Amniotic epithelial cell (primary cell): ENCODE measurements at regions not wholly inside any gene's neighbourhood (a gene's known extent, or its start where the extent isn't known, plus 50 kb on each side); places are given as distances from the start of the nearest gene placed in this dataset.
A peak's percentile ranks its signal among the peaks of the same experiment; 100 is the strongest.
"Not testable (repeated sequence)": the region's sequence is repeated elsewhere in the genome, so short reads cannot be mapped to it uniquely, and the experiment has no call there.

Experiments used
- DNase-seq: peaks from one replicate; pipeline ENCODE4 v3.0.0-alpha.2; 2010; ENCODE audit warnings: low read depth

DNA sequence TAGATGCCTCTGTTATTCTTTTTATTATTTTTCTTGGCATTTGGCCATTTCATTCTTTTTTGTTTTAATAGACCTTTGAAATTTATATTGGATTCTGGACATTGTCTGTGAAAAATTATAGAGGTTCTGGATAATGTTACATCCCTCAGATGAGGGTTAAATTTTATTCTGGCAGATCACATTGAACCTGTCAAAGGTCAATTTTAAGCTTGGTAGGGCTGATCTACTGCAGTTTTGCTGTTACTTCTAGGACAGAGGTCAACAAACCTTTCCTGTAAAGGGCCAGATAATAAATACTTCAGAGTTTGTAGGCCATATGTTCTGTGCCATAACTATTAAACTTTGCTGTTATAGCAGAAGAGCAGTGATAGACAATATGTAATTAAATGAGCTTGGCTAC is 318.9 kb upstream of the DPPA4 start:
- no peak for DNase-seq

DNA sequence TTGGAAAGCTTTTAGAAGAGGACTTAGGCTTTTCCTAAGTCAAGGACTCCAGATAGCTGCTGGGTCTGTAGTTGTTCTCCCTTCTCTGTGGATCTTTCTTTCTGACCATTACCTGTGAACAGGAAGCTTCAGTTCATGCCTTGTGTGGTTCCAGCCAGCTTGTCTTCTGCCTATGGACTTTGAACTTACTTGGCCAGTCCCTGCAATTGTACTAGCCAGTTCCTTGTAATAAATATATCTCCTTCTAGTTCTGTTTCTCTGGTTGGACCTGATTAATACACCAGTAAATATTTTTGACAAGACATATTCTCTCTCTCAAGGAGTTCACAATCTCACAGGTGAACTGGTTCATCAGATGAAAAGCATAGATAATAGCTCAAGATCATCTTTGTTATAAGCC is 341.3 kb upstream of the DPPA4 start:
- DNase-seq = no peak

DNA sequence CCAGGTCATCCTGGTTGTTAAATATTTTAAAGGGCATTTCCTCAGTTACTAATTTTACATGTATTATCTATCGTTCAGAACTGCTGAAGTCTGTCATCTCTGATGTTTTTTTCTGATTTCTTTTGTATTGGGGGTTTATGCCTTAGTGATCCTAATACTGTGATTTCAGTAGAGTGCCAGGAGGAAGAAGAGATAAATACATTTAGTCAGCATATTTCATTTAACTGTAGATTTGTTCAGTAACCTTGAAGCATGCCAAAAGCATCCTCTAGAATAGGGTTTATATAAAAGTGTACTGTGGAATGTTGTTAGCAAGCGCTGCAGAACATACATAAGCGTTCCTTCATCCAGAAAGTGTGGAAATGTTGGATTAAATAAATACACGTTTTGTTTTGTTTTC is 342.3 kb upstream of the DPPA4 start:
- no peak for DNase-seq

DNA sequence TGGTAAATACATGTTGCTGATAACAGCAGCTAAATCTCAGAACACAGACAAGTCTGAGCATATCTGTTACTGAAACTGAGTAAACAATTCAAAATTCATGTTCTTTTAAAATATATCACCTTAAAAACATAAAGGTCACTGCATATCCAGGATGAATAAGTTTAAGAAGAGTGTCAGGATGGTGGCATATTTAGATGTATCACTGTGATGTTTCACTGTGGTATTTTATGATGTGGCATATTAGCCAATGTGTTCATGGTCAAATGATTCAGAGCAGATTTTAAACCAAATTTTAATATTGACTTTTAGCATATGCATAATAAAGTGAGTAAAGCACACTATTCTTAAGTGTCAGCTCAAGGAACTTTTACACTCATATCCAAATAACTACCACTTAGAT is 346.4 kb upstream of the DPPA4 start:
- no peak for DNase-seq

DNA sequence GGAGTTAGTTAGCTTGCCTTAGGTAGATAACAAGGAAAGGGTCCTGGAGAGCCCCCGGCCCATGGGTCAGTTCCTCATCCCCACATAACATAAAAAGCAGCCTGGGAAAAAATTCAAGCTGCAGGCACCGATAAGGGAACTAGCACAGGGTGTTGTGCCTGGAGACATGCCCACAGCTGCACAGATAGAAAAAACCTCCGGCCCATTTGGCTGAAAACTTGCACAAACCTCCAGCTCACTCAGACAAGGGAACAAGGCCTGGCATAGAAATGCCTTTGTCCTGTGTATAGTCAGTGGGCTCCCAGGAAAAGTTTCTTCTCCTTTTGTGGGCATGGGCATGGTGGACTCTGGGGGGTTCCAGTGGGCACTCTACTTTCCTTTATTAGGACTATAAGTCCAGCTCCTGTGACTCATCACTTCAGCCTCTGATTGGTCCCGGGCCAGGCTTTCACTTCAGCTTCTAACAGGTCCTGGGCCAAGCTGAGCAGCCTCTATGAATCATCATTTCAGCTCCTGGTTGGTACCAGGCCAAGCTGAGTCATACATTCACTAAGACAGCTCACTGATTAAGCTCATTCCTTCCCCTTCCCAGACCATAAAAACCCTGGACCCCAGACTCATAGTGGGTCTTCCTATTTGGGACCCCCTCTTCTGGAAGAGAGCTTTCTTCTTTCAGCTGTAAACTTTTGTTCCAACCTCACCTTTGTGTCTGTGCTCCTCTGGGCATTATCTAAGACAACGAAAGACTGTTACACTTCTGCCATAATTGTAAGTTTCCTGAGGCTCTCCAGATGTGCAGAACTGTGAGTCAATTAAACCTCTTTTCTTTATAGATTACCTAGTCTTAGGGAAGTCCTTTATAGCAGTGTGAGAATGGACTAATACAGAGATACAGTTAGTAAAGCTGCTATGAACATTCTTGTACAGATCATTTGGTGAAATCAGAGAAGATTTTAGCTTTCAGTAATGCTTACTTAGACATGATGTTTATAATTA is 348.0 kb upstream of the DPPA4 start:
- peak; percentile 99 for DNase-seq

DNA sequence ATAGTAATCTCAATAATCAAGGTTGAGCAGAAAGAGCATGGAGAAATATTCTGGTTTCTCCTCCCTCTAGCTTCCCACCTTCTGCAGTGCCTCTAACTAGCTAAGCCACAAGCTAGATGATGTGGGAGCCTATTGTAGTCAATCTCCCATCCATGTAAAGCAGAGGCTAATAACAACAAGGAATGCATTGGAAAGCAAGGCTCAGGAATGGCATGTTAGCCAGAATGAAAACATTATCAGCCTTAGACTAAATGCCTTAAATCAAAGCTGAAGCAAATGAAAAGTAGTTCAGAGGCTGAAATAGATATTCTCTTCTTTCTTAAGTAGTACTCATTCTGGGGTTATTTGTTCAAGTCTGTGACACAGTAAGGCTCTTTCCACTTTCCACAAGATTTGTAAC is 350.3 kb upstream of the DPPA4 start:
- no peak for DNase-seq

DNA sequence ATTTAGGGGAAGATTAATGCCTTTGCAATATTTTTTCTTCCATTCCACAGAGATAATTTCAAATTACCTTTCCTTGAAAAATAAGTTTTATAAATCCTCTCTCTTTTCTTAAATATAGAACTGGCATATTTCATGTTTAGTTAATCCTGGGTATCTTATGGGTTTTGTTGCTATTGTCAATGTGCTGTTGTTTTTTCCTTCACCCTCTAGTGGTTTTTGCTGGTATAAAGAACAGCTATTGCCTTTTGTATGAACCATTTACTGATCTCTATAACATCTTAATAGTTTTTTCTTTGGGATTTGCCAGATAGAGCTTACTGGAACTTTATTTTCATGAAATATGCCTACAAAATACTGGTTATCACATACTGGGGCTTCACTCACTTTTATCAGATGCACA is 359.6 kb upstream of the DPPA4 start:
- no peak for DNase-seq

DNA sequence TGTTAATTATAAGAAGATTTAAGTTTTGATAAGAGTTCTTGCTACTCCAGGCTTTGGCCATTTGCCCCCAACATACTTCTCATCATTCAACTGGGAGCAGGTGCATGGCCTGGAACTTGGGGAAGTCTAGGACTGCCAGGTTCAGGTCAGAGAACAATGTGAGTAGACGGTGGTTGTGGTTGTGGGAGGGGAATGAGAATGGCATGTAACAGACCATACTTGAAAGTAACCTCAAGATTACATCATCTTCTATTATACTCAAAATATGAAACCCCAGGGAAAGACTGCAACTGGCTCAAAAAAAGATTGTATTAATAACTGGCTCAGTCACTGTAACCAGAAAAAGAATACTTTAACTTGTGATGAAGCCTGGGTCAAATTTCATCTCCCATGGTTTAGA is 364.9 kb upstream of the DPPA4 start:
- peak; percentile 83 for DNase-seq

DNA sequence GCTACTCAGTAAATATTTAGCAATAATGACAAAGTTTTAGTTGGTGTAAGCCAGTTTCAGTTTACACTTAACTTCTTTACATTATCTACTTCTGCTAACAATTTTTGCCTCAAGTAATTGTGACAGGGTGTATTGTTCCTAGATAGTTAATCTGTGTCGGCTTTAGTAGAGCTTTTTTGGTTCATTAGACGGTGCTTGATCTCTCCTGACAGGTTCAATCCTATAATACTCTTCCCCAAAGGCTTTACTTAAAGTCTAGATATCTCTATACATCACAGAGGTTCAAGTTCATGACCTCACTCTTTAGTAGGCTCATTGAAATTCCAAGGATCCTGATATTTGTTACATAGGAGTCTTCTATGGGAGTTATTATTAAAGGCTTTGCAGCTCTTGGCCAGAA is 365.6 kb upstream of the DPPA4 start:
- DNase-seq = no peak

DNA sequence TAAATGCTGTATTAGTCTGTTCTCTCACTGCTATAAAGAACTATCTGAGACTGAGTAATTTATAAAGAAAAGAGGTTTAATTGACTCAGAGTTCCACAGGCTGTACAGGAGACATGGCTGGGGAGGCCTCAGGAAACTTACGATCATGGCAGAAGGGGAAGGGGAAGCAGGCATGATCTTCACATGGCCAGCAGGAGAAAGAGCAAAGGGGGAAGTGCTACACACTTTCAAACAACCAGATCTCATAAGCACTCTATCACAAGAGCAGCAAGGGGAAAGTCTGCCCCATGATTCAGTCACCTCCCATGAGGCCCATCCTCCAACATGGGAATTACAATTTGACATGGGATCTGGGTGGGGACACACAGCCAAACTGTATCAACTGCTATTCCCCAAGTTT is 367.8 kb upstream of the DPPA4 start:
- not testable (repeated sequence) for DNase-seq

DNA sequence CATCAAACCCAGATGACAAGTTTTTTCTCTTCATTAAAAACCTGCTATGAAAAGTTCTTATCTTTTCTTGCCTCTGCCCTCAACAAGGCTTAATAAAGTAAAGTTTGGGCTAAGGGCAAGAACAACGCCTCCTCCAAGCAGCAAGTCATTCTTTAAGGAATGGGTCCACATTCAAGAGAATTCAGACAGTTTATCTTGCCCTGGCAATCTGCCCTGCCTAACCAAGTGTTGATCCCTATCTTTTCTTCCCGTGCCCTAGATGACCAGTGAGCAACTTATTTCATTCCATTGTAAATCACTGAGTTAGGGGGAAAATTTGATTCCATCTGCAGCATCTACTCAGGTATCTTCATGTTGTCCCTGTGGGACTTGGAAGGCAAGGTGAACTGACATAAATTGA is 370.3 kb upstream of the DPPA4 start:
- DNase-seq = no peak

DNA sequence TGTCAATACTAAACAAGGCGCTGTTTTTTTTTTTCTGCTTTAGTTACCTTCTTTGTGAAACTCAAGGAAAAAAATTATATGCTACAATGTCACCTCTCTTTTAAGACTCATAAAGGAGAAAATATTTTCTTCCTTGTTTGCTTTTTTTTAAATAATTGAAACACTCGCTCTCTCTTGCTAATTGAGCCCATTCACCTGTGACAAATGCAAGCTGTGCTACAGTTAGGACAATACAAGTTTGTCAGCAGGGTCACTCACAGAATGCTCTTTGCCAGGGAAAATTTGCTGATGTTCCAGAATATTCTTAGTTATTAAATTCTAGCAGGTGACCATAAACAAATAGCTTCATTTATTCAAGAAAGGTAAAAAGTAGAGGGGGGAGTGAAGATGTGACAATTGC is 375.9 kb upstream of the DPPA4 start:
- no peak for DNase-seq

DNA sequence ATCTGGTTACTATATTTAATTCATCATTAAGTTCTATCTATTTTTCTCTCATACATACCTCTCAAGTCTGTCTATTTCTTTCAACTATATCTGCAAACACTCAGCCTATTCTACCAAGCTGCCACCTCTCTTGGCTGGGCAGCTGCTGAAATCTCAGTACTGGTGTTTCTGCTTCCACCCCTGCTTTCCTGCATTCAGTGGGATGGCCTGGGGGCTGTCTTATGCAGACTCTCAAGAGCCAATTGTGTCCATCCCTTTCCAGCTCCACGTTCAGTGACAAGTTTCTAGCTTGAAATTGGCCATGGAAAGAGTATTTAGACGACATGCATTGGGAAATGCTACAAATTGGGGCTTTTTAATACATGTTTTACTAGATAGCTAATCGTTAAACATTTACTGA is 378.4 kb upstream of the DPPA4 start:
- no peak for DNase-seq

DNA sequence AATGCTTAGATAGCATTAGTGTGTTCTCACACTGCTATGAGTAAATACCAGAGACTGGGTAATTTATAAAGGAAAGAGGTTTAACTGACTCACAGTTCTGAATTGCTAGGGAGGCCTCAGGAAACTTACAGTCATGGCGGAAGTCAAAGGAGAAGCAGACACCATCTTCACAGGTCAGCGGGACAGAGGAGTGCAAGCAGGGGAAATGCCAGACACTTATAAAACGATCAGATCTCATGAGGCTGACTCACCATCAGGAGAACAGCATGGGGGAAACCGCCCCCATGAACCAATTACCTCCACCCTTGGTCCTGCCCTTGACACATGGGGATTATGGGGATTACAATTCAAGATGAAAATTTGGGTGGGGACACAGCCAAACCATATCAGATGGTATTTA is 381.5 kb upstream of the DPPA4 start:
- DNase-seq = no peak

DNA sequence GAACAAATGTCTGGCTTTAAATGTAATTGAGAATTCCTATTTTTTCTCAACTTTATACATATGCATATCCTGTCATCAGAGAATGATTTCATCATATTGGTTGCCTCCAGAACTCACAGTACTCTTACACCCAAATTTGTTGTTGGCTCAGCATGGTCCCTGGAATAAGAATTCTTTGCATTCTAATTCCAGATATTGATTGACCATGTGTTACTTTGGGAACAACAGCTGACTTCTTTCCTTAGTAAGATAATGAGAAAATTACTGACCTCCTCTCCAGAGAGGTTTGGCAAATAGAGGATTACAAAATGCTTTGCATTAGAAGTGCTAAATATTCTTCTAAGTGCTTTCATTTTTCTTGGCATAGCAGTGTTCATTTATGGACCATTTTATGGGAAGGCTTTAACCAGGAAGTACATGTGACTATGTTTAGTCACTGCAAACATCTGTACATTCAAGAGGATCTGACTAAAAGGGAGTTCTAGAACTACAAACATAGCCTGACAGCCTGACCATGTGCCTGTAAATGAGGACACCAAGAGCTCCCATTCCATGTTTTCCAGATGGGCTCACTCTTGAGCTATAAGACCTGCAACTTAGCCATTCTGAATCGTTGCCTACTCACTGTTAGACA is 391.6 kb upstream of the DPPA4 start:
- DNase-seq = no peak

DNA sequence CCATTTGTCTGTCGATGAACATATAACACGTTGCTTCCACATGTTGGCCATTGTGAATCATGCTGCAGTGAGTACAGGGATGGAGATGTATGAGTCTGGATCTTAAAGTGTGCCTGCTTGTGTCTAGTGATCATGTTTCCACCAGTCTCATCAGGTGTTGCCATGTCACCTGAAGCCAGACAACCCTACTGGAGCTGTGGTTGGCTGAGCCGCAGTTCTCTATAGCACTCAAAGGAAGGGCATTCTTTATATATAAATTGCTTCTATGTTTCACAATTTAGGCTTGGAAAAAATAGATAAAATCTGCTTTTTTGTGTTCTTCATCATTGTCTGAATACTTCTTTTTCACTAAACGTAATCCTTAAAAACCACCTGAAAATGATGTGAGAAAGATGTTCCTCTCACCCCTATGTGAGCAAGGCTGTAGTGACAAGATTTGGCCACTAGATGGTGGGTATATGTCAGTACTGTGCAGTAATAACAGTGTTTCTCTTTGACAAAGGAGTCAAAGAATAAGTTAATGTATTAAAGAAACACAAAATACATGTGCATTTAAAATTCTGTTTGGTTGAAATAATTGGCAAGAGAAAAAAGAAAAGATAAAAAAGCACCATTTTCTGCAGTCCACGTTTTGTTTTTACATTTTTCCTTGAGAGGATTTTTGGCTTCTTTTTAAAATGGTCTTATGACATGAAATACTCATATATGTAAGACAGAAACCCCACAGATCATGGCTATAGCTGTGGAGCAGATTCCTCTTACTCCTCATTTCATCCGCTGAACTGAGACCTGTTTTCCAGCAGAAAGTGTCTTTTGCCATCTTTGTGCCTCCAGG is 394.5 kb upstream of the DPPA4 start:
- DNase-seq = peak; percentile 58

DNA sequence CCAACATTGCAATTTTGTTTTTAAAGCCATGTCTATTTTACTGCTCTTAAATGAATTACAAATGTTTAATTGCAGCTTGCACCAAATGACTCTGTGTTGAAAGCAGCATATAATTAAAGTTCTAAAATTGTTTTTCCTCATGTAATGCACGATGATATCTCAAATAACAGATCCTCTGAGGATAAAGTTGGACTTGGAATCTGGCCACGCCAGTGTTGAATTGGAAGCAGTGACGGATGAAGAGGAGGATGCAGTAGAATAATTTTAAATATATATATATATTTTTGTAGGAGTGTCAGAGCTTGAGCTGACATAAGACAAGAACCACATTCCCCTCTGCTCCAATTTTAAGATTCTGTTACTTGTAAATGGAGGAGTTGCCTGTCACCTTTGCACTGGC is 406.6 kb upstream of the DPPA4 start:
- no peak for DNase-seq

DNA sequence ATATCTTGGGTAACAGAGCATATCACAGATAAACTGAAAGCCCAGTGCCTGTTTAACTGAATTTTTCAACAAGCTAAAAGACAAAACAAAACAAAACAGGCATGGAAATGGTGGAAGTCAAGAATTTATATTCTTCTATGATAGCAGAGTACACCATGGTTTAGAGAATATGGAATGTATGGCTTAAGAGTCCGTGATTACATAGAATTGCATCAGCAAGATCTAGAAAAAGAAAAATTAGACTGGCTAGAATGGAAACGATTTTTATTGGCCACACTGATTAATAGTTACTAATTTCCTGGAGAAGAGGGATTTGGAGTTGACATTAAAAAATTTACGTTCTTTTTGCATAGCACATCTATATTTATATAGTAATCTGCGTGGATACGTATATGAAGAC is 435.2 kb upstream of the DPPA4 start:
- DNase-seq = no peak

DNA sequence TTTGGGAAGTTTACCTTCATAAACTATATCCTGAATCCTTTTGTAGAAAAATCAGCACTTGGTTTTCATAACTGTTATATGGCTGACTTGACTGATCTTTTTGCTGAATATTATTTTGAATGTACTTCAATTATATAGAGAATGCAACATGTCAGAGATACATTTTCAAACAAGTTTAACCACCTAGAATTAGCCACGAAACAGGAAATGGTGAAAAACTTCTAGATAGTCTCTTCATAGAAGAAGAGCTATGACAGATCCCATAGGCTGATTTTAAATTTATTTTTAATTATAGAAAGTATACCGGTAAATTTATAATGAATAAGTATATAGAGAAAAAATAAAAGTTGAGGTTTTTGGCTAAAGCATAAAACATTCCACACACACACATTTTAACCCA is 436.8 kb upstream of the DPPA4 start:
- no peak for DNase-seq

DNA sequence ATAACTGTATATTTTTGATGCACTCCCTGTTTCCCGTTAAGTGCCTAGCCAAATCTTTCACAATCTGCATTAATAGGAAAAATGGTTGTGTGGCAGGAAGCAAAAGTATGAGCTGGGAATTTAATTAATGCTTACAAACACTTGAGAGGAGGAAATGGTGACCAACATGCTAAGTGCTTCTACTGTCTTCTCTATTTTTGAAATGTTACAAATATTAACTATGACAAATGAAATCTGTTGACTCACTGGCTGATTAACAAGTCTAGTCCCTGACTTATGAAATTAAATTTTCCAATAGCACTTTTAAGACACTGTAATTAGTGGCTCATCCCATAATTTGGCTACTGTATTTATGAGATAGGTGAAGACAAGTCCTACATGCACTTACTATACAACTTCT is 446.9 kb upstream of the DPPA4 start:
- DNase-seq = no peak

DNA sequence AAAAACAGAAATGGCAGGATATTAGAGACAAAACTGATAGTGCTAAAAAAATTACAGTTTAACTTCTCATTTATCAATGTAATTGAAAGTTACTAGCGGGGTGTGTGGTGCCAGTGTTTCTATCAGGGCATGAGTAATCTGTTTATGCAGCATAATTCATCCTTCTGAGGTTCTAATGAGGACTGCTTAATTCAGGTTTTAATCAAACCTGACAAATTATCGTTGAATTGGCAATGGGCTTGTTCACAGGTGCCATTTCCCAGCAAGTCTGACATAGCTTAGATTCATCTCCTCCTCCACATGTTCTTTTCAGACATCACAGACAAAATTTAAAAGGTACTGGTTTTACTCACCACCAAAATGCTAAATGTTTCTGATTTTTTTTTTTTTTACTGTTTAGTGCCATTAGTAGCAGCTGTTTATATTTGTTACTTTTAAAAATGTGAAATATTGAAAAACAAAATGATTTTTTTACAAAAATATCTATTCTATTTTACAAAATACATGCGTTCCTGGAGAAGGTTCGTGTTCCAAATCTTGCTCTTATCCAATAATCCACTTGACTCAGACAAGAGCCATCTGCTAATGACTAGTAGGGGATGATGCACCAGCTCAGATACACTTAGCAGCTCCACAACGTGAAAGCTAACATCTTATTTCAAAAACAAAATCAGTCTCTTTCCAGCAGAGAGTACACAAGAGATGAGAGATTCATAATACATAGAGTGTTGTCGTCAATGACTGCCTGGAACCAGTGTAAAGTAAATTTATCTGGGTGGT is 447.7 kb upstream of the DPPA4 start:
- DNase-seq = peak; percentile 3

DNA sequence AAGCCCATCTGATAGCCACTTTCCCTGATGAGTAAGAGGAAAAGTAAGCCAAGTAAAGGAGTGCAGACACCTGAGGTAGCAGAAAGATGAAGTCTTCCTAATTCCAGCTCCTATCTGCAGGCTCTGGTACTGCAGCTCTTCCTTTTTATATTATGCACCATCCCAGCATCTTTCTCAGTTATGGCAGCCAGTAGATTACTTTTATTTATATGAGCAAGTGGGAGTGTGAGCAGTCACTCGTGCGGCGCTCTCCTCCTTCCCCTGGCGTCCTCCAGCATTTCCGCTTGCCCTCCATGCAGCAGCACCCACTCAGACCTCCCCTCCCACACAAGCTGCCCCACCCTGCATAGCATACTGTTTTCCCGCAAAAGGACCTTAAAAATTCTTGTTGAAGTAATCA is 465.9 kb upstream of the DPPA4 start:
- peak; percentile 3 for DNase-seq
